GM06990 (cell line): ENCODE measurements at regions not wholly inside any gene's neighbourhood (a gene's known extent, or its start where the extent isn't known, plus 50 kb on each side); places are given as distances from the start of the nearest gene placed in this dataset.

ENCODE experiments used
- DNase-seq: peaks from one replicate; pipeline ENCODE4 v3.0.0-alpha.2; 2011; ENCODE audit not compliant: insufficient read length; ENCODE audit errors: extremely low read depth
- H3K27me3 ChIP-seq: replicated peaks from 2 replicates; pipeline ENCODE4 v1.6.0; 2011; ENCODE audit warnings: low read length; ENCODE audit not compliant: control insufficient read depth, insufficient read depth
- H3K36me3 ChIP-seq: 2 replicates; pipeline ENCODE4 v1.5.1; 2011; ENCODE audit warnings: low read length; ENCODE audit not compliant: control insufficient read depth, insufficient read depth
- H3K4me3 ChIP-seq: replicated peaks from 2 replicates; pipeline ENCODE4 v1.5.1; 2011; ENCODE audit warnings: low read depth, mild to moderate bottlenecking, control low read depth, low read length
- TF ChIP-seq, protein P1 (sequence below): IDR thresholded peaks from 2 replicates; pipeline ENCODE4 v1.5.1; 2011; ENCODE audit warnings: low read length, control low read depth, mild to moderate bottlenecking, inconsistent platforms; ENCODE audit not compliant: insufficient read depth, poor library complexity, severe bottlenecking

GRCh38 chr5:125439243-125439642, 692.8 kb upstream of the ZNF608 start:
- TF ChIP-seq, protein P1, sequence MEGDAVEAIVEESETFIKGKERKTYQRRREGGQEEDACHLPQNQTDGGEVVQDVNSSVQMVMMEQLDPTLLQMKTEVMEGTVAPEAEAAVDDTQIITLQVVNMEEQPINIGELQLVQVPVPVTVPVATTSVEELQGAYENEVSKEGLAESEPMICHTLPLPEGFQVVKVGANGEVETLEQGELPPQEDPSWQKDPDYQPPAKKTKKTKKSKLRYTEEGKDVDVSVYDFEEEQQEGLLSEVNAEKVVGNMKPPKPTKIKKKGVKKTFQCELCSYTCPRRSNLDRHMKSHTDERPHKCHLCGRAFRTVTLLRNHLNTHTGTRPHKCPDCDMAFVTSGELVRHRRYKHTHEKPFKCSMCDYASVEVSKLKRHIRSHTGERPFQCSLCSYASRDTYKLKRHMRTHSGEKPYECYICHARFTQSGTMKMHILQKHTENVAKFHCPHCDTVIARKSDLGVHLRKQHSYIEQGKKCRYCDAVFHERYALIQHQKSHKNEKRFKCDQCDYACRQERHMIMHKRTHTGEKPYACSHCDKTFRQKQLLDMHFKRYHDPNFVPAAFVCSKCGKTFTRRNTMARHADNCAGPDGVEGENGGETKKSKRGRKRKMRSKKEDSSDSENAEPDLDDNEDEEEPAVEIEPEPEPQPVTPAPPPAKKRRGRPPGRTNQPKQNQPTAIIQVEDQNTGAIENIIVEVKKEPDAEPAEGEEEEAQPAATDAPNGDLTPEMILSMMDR: no peak
- Histone ChIP-seq H3K27me3 (no peaks in the 10 kb centered on the region), H3K4me3 (no peak overlapping the region), H3K36me3 (no peaks in the 10 kb centered on the region)
- DNase-seq: no peak

GRCh38 chr5:125440905-125441304, 694.5 kb upstream of the ZNF608 start:
- Histone ChIP-seq H3K4me3 (no peak overlapping the region), H3K27me3 (no peaks in the 10 kb centered on the region), H3K36me3 (no peaks in the 10 kb centered on the region)
- TF ChIP-seq, protein P1: no peak
- no peak for DNase-seq

DNA sequence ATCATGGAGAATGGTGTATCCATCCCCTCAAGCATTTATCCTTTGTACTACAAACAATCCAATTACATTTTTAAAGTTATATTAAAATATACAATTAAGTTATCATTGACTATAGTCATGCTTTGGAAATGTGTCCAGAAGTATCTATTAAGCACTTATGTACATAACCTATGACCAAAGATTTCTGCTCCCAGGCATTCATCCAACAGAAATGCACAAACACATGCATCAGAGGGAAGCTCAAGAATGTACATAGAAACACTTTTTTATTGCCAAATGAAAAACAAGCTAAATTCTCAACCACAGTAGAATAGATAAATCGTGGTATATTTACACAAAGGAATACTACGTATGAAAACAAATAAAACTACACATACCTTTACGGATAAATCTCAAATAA, 700.5 kb upstream of the ZNF608 start:
- H3K27me3 ChIP-seq: no peaks in the 10 kb centered on the region
- H3K36me3 ChIP-seq: no peaks in the 10 kb centered on the region
- no peak overlapping the region for H3K4me3 ChIP-seq
- TF ChIP-seq, protein P1: no peak
- DNase-seq: no peak

DNA sequence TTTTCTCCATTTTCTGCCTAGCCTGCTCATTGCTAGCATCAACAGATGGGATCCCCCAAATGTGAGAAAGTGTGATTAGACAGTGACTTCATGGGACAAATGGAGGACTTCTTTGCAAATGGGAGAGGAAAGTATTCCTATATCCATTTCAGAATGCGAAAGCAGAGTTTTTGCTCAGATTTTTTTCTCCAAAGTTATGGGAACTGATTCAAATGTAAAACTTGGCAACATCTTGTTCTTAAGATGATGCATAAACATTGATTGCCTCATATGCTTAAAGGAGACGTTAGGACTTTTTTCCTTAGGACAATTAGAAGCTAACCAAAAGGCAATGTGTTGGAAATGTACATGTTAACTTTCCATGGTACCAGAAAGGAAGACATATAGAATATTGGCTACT, 704.3 kb upstream of the ZNF608 start:
- TF ChIP-seq, protein P1: no peak
- Histone ChIP-seq H3K4me3 (no peak overlapping the region), H3K36me3 (no peaks in the 10 kb centered on the region), H3K27me3 (no peaks in the 10 kb centered on the region)
- DNase-seq: no peak

DNA sequence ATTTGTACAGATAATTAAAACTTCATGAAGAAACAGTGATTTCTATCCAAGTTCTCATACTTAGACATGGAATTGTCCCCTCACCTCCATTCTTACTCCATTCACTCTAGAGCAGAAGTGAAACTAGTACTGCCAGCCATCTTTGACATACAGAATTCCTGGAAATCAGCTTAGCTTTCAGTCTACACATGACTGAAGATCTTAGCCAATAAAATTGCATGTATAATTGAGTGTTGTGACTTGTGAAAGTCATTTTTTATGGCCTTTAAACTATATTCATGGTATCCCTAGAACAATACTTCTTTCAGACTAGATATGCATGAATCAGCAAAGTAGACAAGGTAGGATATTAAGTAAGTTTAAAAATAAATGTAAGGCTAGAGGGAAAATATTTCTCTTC, 705.2 kb upstream of the ZNF608 start:
- TF ChIP-seq, protein P1: no peak
- Histone ChIP-seq H3K27me3 (no peaks in the 10 kb centered on the region), H3K36me3 (no peaks in the 10 kb centered on the region), H3K4me3 (no peak overlapping the region)
- no peak for DNase-seq

GRCh38 chr5:125452991-125453390, 706.6 kb upstream of the ZNF608 start:
- H3K27me3 ChIP-seq: no peaks in the 10 kb centered on the region
- TF ChIP-seq, protein P1: no peak
- DNase-seq: no peak
- no peaks in the 10 kb centered on the region for H3K36me3 ChIP-seq
- H3K4me3 ChIP-seq: no peak overlapping the region
